ENCODE measurements at regions not wholly inside any gene's neighbourhood (a gene's known extent, or its start where the extent isn't known, plus 50 kb on each side); places are given as distances from the start of the nearest gene placed in this dataset.
A peak's percentile ranks its signal among the peaks of the same experiment; 100 is the strongest.
"Not testable (repeated sequence)": the region's sequence is repeated elsewhere in the genome, so short reads cannot be mapped to it uniquely, and the experiment has no call there.

GRCh38 chr12:125343649-125344048 is 278.4 kb downstream of the AACS start:
- H3K4me3 ChIP-seq: no peak overlapping the region
- no peaks in the 10 kb centered on the region for H3K4me1 ChIP-seq (ENCODE audit: low read depth)
- TF ChIP-seq, protein P1, sequence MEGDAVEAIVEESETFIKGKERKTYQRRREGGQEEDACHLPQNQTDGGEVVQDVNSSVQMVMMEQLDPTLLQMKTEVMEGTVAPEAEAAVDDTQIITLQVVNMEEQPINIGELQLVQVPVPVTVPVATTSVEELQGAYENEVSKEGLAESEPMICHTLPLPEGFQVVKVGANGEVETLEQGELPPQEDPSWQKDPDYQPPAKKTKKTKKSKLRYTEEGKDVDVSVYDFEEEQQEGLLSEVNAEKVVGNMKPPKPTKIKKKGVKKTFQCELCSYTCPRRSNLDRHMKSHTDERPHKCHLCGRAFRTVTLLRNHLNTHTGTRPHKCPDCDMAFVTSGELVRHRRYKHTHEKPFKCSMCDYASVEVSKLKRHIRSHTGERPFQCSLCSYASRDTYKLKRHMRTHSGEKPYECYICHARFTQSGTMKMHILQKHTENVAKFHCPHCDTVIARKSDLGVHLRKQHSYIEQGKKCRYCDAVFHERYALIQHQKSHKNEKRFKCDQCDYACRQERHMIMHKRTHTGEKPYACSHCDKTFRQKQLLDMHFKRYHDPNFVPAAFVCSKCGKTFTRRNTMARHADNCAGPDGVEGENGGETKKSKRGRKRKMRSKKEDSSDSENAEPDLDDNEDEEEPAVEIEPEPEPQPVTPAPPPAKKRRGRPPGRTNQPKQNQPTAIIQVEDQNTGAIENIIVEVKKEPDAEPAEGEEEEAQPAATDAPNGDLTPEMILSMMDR (IDR thresholded peaks at IDR 0.05; ENCODE audit: low read depth, low read length): no peak
- DNase-seq (ENCODE audit: low read depth in 1 of 2, low spot score in 1 of 2): no peak
- H3K36me3 ChIP-seq: no peaks in the 10 kb centered on the region
- no peak overlapping the region for H3K27ac ChIP-seq
- H3K27me3 ChIP-seq: no peaks in the 10 kb centered on the region
- H3K9me3 ChIP-seq (ENCODE audit: low read depth): no peaks in the 10 kb centered on the region

DNA sequence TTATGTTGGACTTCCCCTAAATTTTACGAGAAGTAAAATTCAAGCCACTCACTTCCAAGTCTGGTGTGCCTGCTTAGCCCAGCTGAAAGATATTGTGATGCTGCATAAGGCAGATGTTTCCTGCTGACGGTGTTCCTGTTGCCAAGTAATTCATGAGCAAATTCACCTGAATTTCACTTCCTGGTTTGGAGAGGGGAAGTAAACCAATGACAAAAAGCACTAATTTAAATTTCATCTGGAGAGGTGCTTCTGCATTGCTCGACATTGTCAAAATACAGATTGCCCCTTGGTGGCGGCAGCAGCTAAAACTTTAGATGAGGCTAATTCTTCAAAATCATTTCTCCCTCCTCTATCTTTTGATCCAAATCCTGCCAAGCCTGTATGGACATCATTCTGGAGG is 281.1 kb downstream of the AACS start:
- Histone ChIP-seq H3K4me3 (no peak overlapping the region), H3K9me3 (ENCODE audit: low read depth) (no peaks in the 10 kb centered on the region), H3K27ac (no peak overlapping the region), H3K4me1 (ENCODE audit: low read depth) (no peaks in the 10 kb centered on the region), H3K36me3 (no peaks in the 10 kb centered on the region), H3K27me3 (no peaks in the 10 kb centered on the region)
- TF ChIP-seq, protein P1 (IDR thresholded peaks at IDR 0.05; ENCODE audit: low read depth, low read length): no peak
- DNase-seq (ENCODE audit: low read depth in 1 of 2, low spot score in 1 of 2): no peak

- TF ChIP-seq, protein P1 (IDR thresholded peaks at IDR 0.05; ENCODE audit: low read depth, low read length): no peak
- H3K9me3 ChIP-seq (ENCODE audit: low read depth): no peaks in the 10 kb centered on the region
- peaks cover 6% of the 10 kb centered on the region for H3K4me1 ChIP-seq (ENCODE audit: low read depth)
- DNase-seq (ENCODE audit: low read depth in 1 of 2, low spot score in 1 of 2): no peak
- no peaks in the 10 kb centered on the region for H3K27me3 ChIP-seq
- H3K36me3 ChIP-seq: no peaks in the 10 kb centered on the region
- no peak overlapping the region for H3K27ac ChIP-seq
- no peak overlapping the region for H3K4me3 ChIP-seq
Observed at GRCh38 chr12:125351788-125352187, 286.6 kb downstream of the AACS start.

GRCh38 chr12:125353002-125353401 is 287.8 kb downstream of the AACS start:
- not testable (repeated sequence) for H3K36me3 ChIP-seq; H3K27ac ChIP-seq; DNase-seq (ENCODE audit: low read depth in 1 of 2, low spot score in 1 of 2); H3K4me3 ChIP-seq; H3K4me1 ChIP-seq (ENCODE audit: low read depth); H3K27me3 ChIP-seq; H3K9me3 ChIP-seq (ENCODE audit: low read depth)

GRCh38 chr12:125353871-125354270 is 288.6 kb downstream of the AACS start:
- Histone ChIP-seq H3K4me1 (ENCODE audit: low read depth) (peaks cover 6% of the 10 kb centered on the region), H3K4me3 (no peak overlapping the region), H3K27ac (no peak overlapping the region), H3K9me3 (ENCODE audit: low read depth) (no peaks in the 10 kb centered on the region), H3K36me3 (no peaks in the 10 kb centered on the region), H3K27me3 (no peaks in the 10 kb centered on the region)
- no peak for DNase-seq (ENCODE audit: low read depth in 1 of 2, low spot score in 1 of 2)
- TF ChIP-seq, protein P1 (IDR thresholded peaks at IDR 0.05; ENCODE audit: low read depth, low read length): no peak

DNA sequence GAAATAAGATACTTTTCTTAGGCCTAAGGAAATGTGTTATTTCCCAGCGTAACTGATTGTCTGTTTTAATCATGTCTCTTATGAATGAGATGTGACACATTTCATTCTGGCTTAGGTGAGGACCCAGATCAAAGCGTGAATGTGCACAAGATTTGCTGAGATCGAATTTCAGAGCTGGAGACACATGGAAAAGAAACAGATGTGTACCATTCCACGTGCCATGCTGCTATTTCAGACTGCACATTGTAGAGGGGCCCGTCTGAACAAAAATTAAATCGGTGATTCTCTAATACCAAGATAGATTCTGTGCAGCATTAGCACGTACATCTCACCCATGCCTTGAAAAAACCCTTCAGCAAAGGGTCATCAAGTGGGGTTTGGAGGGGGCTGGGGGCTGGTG is 290.4 kb downstream of the AACS start:
- Histone ChIP-seq H3K4me1 (ENCODE audit: low read depth) (peaks cover 6% of the 10 kb centered on the region), H3K27me3 (no peaks in the 10 kb centered on the region), H3K4me3 (no peak overlapping the region), H3K27ac (peak overlapping the region; percentile 27), H3K36me3 (no peaks in the 10 kb centered on the region), H3K9me3 (ENCODE audit: low read depth) (no peaks in the 10 kb centered on the region)
- peak in 1 of 2 donors; percentile 13 for DNase-seq (ENCODE audit: low read depth in 1 of 2, low spot score in 1 of 2)
- TF ChIP-seq, protein P1 (IDR thresholded peaks at IDR 0.05; ENCODE audit: low read depth, low read length): no peak
